BJ (cell line): ENCODE measurements at regions not wholly inside any gene's neighbourhood (a gene's known extent, or its start where the extent isn't known, plus 50 kb on each side); places are given as distances from the start of the nearest gene placed in this dataset.
"Not testable (repeated sequence)": the region's sequence is repeated elsewhere in the genome, so short reads cannot be mapped to it uniquely, and the experiment has no call there.

Experiments
- CTCF ChIA-PET: fragments of 350-600 bp; formaldehyde crosslinking; extraction: SDS; loops from one replicate; lab custom pipeline; 2021; ENCODE audit warnings: antibody characterized with exemption, inconsistent platforms; lab: Yijun Ruan, JAX
- POLR2A ChIA-PET: fragments of 300-600 bp; sonication (Branson Sonifier 250); formaldehyde crosslinking; extraction: SDS; loops from one replicate; lab custom pipeline; 2021; ENCODE audit warnings: antibody characterized with exemption; lab: Charles Lee
- DNase-seq: peaks from one replicate; pipeline ENCODE4 v3.0.0-alpha.2; 2011; ENCODE audit warnings: low read depth
- H3K27me3 ChIP-seq: 2 replicates; pipeline ENCODE4 v1.6.0; 2011; ENCODE audit warnings: low read length; ENCODE audit not compliant: control insufficient read depth, insufficient read depth
- H3K36me3 ChIP-seq: 2 replicates; pipeline ENCODE4 v1.5.1; 2011; ENCODE audit warnings: low read length; ENCODE audit not compliant: control insufficient read depth, insufficient read depth
- H3K4me3 ChIP-seq: 2 replicates; pipeline ENCODE4 v1.5.1; 2011; ENCODE audit warnings: low read depth, mild to moderate bottlenecking, control low read depth, low read length
- TF ChIP-seq, protein P1 (sequence below): IDR thresholded peaks from 2 replicates; pipeline ENCODE4 v1.5.1; 2011; ENCODE audit warnings: low read depth, mild to moderate bottlenecking, control low read depth, inconsistent platforms, low read length, moderate library complexity; ENCODE audit not compliant: insufficient read depth

DNA sequence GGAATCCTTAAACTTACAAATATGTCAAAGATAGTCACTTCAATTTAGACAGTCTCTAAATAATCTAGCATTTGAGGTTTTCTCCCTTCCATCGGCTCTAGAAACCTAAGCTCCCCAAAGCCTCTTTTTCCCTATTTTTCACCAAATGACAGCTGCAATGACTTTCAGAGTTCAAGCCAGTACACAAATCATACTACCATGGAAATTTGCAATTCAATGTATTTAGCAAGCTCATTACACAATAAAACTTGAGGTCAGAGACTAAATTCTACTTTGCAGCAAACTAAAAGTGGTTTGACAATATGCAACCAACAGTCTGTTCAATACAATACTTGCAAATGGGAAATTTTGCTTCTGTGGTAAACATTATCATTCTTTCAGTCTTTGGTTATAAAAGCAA, 80.3 kb downstream of the SKIDA1 start:
- H3K27me3 ChIP-seq, result no peaks in the 10 kb centered on the region
- no peak for DNase-seq
- ChIA-PET CTCF (interaction anchor here (0.7 kb wide), 1 partner anchor 163 kb away, joined by 3 read pairs; no protein-coding TSS in a partner anchor), POLR2A (no interaction called here)
- H3K4me3 ChIP-seq, result no peak overlapping the region
- TF ChIP-seq, protein P1, sequence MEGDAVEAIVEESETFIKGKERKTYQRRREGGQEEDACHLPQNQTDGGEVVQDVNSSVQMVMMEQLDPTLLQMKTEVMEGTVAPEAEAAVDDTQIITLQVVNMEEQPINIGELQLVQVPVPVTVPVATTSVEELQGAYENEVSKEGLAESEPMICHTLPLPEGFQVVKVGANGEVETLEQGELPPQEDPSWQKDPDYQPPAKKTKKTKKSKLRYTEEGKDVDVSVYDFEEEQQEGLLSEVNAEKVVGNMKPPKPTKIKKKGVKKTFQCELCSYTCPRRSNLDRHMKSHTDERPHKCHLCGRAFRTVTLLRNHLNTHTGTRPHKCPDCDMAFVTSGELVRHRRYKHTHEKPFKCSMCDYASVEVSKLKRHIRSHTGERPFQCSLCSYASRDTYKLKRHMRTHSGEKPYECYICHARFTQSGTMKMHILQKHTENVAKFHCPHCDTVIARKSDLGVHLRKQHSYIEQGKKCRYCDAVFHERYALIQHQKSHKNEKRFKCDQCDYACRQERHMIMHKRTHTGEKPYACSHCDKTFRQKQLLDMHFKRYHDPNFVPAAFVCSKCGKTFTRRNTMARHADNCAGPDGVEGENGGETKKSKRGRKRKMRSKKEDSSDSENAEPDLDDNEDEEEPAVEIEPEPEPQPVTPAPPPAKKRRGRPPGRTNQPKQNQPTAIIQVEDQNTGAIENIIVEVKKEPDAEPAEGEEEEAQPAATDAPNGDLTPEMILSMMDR, result no peak
- no peaks in the 10 kb centered on the region for H3K36me3 ChIP-seq

DNA sequence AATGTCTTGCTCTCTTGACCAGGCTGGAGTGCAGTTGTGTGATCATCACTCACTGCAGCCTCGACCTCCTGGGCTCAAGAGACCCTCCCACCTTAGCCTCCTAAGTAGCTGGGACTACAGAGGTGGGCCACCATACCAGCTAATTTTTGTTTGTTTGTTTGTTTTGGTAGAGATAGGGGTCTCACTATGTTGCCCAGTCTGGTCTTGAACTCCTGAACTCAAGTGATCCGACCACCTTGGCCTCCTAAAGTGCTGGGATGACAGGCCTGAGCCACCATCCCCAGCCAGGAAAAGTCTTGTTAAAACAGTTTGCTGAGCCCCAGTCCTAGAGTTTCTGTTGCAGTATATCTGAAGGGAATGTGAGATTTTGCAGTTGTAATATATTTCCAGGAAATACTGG, 83.9 kb downstream of the SKIDA1 start:
- no peak overlapping the region for H3K4me3 ChIP-seq
- no peaks in the 10 kb centered on the region for H3K27me3 ChIP-seq
- H3K36me3 ChIP-seq, result no peaks in the 10 kb centered on the region
- TF ChIP-seq, protein P1, result no peak
- POLR2A ChIA-PET, result no interaction called here
- CTCF ChIA-PET, result no interaction called here
- DNase-seq, result no peak

DNA sequence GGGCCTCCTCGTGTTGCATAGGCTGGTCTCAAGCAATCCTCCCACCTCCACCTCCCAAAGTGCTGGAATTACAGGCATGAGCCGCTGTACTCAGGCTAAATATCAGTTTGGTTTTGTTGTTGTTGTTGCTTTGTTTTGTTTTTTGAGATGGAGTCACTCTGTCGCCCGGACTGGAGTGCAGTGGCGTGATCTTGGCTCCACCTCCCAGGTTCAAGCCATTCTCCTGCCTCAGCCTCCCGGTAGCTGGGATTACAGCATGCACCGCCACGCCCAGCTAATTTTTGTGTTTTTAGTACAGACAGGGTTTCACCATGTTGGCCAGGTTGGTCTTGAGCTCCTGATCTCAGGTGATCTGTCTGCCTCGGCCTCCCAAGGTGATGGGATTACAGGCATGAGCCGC, 86.6 kb downstream of the SKIDA1 start:
- DNase-seq, CTCF ChIA-PET, POLR2A ChIA-PET, H3K36me3 ChIP-seq, H3K4me3 ChIP-seq, H3K27me3 ChIP-seq: not testable (repeated sequence)

DNA sequence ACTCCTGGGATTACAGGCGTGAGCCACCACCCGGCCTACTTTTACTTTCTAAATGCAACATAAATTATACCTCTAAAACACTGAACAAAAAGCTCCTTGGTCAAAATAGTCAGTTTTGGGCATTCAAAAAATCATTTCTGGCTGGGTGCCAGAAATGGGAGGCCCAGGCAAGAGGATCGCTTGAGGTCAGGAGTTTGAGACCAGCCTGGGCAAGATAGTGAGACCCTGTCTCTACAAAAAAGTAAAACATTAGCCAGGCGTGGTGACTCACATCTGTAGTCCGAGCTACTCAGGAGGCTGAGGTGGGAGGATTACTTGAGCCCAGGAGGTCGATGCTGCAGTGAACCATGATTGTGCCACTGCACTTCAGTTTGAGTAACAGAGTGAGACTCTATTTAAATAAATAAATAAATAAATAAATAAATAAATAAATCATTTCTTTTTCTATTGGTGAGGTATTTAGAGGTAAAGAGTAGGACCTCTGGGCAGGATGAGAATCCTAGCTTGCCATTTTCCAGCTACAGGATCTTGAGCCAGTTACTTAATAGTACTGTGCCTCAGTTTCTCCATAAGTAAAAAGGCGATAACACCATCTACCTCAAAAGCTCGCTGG, 87.6 kb downstream of the SKIDA1 start:
- H3K27me3 ChIP-seq, result no peaks in the 10 kb centered on the region
- ChIA-PET CTCF (interaction anchor here (0.8 kb wide), 1 partner anchor 159 kb away, joined by 3 read pairs; no protein-coding TSS in a partner anchor), POLR2A (no interaction called here)
- DNase-seq, result no peak
- TF ChIP-seq, protein P1, result no peak
- no peaks in the 10 kb centered on the region for H3K36me3 ChIP-seq
- H3K4me3 ChIP-seq, result no peak overlapping the region

DNA sequence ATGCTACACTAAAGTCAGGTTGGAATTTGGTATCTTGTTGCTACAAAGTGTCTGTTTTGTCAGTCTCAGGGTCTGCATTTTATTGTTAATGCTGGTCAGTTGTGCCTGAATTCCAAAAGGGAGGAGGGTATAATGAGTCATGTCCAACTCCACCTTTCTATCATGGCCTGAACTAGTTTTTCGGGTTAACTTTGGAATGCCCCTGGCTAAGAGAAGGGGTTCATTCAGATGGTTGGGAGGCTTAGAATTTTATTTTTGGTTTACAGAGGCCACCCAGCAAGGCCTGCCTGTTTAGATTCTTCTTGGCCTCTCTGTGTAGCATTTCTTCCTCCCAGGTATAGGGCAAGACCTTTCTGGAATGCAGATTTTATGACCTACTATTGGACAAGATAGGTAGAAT, 93.2 kb downstream of the SKIDA1 start:
- no peak overlapping the region for H3K4me3 ChIP-seq

More for the DNA sequence above, 93.2 kb downstream of the SKIDA1 start:
- ChIA-PET CTCF (no interaction called here), POLR2A (no interaction called here)
- H3K27me3 ChIP-seq, result no peaks in the 10 kb centered on the region
- DNase-seq, result no peak
- H3K36me3 ChIP-seq, result no peaks in the 10 kb centered on the region; the same call in 1 of the 2 replicates
- TF ChIP-seq, protein P1, result no peak
